ENCODE measurements at regions not wholly inside any gene's neighbourhood (a gene's known extent, or its start where the extent isn't known, plus 50 kb on each side); places are given as distances from the start of the nearest gene placed in this dataset.
"Not testable (repeated sequence)": the region's sequence is repeated elsewhere in the genome, so short reads cannot be mapped to it uniquely, and the experiment has no call there.

DNA sequence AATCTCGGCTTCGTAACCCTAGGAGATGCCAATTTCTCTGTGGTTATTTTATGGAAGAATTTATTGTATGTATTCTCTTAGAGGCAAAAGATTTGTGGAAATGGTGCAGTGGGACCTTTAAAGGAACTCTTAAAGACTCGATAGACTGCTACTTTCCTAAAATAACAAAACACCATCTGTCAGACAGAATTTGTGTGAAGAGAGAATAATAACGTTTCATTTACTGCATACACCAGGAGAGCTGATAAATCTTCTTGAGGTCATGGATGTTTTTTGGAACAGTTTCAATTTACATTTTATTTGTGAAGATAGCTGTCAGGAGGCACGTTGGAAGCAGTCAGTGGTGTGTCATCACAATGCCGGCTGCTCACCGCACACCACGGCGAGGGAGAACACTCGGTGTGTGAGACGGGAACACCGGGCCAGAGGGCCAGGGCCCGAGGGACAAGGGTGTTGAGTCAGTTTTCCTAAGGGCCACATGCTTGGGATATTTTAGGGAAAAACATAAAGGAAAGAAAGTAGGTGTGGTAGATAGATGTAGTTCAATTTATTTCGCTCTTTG lies 1681.0 kb upstream of the DDX18 start:
- DNase-seq (ENCODE audit: low read depth, low spot score): no peak

DNA sequence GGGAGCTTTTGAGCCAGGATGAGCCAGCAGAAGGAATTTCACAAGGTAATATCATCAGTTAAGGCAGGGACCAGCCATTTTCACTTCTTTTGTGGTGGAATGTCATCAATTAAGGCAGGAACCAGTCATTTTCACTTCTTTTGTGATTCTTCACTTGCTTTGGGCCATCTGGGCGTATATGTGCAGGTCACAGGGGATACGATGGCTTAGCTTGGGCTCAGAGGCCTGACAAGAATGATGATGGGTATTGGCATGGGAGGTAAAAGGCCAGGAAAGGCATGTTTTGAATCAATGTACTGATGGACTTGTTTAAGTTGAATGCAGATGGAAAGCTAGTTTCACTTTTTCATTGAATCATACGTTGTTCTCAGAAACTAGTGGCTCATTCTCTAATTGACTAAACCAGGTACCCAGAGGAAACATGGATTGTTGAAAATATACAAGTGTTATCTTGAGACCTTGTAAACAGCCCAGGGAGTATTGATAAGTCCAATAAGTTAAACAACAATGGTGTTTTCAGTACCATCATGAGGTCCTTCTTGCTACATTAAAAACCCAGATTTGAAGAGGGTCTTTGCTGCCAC lies 1672.5 kb upstream of the DDX18 start:
- DNase-seq (ENCODE audit: low read depth, low spot score): no peak

DNA sequence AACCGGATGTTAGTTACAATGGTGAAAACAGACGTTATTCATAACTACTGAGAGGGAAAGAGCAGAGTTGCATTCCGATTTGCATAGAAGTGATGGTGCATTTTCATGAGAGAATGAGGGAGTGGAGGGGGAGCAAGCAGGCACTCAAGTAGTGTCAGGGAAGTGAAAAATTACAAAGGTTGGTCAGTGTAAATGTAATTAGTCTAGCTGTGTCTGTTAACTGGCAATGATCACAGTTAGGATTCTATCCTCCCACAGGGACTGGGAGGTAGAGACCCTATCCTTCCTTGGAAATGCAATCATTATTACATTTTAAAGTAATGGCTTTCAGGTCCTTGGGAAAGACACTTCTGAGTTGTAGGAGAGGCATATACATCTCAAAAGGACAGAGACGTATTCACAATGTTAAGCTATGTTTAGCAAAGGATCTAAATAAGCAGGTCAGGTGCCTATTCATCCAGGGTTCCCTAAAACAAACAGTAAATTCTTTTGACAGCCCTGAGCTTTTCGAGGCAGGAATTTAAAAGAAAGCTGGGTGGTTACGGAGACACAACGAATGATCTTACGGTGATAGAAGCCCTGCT lies 1671.8 kb upstream of the DDX18 start:
- DNase-seq (ENCODE audit: low read depth, low spot score): no peak

DNA sequence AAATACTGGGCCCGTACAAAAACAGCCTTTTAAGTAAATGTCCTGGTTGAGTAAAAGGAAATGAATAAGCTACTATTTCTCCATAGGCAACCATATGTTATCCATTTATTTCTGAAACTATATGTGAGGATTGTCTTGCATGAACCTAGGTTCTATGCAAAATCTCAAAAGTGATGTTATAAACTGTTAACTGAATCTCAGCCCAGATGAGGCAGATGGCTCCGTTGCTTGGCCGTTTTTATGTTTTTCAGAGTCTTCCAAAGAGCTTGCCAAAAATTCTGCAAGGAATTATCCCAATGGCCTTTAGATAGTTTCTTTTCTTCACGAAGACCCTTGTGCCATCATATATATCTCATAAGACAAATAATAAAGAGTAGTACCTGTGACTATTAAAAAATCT lies 1669.5 kb upstream of the DDX18 start:
- DNase-seq (ENCODE audit: low read depth, low spot score): no peak

DNA sequence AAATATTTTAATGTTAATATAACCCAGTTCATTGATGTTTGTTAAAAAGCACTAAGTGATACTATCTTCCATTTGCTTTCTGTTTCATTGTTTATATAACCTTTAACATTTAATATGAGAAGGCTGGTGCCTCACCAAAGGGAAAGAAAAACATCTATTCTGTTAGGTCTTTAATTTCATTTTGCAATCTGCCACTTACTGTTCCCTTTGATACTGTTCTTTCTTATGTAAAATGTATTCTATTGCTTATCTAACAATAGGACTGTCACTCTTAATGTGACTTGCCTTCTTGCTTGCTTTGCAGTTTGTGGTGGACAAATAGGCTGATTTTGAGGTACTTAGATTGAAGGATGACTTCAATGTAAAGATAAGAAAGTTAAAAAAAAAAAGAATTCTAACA lies 1666.1 kb upstream of the DDX18 start:
- no peak for DNase-seq (ENCODE audit: low read depth, low spot score)

DNA sequence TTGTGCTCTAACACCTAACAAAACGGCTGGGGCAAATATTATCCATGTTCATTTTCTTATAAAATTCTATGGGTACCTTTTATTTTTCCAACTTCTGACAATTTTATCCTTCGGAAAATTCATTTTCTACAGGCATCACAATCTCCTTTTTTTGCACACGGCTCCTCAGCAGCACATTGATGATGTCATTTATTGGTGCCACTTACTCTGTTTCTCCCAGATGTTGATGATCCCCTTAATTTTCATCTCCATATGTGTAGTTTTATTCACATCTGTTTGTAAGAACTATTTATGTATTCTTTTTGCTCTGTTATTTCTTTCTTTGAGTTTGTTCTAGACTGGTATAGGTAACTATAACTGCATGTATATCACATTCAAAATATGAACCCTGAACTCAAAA lies 1660.8 kb upstream of the DDX18 start:
- no peak for DNase-seq (ENCODE audit: low read depth, low spot score)

DNA sequence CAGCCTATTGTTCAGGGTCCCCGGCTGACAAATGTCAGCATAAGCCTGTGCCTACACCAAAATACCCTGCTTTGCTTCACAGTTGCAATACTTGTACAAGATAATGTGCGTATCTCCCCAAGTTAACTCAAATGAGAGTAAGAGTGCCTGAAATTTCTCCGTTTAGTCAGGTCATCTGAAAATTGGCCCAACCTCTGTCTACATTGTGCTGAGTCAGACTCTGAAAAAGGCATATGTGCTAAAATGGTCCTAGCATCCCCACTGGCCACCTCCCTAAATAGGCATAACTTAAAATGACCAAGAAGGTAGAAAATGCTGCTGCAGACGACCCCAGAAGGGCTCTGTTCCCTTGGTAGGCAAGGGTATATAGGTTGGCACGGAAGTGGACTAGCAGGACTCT lies 1653.8 kb upstream of the DDX18 start:
- DNase-seq (ENCODE audit: low read depth, low spot score): no peak

DNA sequence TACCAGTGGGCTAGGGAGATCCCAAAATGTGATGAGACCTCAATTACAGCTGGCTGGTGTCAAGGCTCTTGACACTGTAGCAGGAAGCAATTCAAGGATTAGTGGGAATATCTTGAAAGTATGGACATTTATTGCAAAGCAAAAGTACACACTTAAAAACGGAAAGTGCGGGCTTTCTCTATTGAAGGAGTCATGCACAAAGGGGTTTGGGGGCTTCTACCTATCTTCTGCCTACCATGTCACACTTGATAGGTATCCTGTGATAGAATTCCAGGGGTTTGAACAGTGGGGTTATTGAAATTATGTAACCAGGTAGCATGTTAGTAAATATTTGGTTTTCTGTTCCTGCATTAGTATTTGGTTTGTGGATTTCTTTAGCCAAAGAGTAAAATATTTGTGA lies 1652.1 kb upstream of the DDX18 start:
- no peak for DNase-seq (ENCODE audit: low read depth, low spot score)

DNA sequence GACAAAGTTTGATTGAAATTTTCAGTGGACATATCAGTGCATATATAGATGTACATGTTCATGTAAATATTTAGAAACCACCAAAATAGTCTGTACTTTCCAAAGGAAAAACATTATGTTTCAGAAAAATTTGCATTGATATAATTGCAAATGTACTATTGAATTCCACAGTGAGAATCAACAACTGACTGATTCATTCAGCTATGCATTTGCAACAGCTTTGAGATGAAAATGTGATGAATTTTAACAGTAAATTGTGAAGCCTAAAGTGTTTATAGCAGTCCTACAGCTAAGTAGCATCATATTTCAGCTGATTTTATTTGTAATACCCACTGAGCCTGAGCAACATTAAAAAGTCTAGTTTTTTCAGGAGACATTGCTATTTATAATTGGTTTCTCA lies 1647.4 kb upstream of the DDX18 start:
- DNase-seq (ENCODE audit: low read depth, low spot score): no peak

DNA sequence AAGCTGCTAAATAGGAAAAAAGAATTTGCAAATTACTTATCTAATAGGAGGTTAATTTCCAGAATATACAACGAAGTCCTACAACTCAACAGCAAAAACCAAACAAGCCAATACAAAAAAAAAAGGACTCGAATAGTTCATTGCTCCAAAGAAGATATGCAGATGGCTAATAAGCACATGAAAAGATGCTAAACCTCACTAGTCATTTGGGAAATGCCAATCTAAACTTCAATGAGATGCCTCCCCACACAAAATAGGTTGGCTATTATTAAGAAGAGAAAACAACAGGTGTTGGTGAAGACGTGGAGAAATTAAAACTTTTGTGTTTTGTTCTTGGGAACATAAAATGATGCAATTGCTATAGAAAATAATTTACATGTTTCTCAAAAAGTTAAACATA lies 1634.4 kb upstream of the DDX18 start:
- no peak for DNase-seq (ENCODE audit: low read depth, low spot score)

DNA sequence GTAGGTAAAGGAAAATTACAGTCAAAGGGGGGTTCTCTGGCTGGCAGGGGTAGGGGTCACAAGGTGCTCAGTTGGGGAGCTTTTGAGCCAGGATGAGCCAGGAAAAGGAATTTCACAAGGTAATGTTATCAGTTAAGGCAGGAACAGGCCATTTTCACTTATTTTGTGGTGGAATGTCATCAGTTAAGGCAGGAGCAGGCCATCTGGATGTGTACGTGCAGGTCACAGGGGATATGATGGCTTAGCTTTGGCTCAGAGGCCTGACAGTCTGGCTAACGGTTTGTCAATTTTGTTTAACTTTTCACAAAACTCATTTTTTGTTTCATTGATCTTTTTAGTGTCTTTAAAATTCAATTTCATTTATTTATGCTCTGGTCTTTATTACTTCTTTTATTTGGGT lies 1623.8 kb upstream of the DDX18 start:
- not testable (repeated sequence) for DNase-seq (ENCODE audit: low read depth, low spot score)

DNA sequence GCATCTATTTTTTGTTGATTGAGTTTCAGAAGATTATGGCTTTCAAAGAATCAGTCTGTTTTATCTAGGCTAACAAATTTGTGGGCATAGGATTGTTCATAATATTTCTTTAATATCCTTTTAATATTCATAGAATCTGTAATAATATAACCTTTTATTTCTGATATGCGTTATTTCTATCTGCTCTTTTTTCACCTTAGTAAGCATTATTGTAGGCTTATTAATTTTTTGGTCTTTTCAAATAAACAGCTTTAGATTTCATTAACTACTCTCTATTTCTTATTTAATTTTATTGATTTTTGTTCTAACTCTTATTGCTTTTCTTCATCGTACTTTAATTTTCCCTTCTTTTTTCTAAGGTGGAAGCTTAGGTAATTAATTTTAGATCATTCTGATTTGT lies 1614.4 kb upstream of the DDX18 start:
- no peak for DNase-seq (ENCODE audit: low read depth, low spot score)

DNA sequence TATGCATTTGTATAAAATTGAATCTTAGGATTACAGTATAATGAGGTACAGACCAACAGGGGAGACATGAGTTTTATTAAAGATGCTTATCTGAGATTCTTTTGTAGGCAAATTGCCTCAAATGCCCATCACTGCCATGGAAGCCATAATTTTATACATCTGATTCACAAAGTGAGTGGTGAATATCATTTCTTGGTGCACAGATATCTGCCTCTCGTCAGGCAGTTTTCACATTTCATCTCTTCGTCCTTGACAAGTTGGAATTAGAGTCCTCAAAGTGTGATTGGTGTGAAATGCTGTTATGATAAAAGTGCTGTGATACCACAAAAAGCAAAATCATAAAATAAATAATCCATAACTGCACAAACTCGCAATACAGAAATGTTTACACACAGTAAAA lies 1602.8 kb upstream of the DDX18 start:
- no peak for DNase-seq (ENCODE audit: low read depth, low spot score)

DNA sequence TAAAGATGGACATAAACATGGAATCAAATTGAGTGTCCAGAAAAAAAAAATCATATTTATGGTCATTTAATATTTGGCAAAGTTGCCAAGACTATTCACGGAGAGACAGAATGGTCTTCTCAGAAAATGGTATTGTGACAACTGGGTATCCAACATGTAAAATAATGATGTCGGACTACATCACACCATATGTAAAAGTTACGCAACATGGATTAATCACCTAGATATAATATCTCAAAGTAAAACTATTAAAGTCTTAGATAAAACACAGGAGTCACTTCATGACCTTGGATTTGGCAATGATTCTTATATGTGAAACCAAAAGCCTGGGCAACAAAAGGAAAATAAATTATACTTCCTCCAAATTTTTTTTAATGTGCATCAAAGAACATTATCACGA lies 1591.7 kb upstream of the DDX18 start:
- DNase-seq (ENCODE audit: low read depth, low spot score): no peak

DNA sequence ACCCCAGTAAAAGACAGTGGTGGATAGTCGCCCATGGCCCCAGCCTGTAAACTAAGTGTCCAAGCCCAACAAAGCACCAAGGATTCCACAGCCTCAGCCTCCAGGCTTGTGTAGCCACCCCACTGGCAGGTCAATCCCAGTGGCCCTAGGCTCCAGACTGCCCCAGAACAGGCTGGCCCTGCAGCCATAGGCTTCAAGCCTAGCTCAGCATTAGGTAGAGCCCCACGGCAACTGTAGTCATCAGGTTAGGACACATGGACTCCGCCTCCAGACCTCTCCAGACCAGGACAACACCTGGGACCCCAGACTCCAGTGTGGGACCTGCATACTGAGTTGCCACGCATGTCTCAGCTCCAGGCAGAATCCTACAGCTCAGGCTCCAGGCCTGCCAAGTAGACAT lies 1590.6 kb upstream of the DDX18 start:
- DNase-seq (ENCODE audit: low read depth, low spot score): no peak

DNA sequence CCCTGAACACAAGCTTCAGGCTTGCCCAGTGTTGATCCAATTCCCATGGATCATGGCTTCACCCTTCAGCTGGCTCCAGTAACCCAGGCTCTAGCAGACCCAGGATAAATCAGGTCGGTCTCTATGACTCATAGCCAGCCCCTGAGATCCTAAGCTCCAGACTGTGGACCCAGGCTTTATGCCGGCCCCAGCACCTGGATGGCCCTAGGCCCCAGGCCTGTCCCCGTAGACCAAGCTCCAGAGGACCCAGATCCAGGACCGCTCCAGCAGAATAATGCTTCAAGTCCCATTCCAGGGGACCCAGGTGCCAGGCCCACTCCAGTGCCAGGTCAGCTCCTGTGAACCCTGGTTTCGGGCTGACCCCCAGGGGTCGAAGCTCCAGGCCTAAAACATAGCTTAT lies 1589.9 kb upstream of the DDX18 start:
- no peak for DNase-seq (ENCODE audit: low read depth, low spot score)

DNA sequence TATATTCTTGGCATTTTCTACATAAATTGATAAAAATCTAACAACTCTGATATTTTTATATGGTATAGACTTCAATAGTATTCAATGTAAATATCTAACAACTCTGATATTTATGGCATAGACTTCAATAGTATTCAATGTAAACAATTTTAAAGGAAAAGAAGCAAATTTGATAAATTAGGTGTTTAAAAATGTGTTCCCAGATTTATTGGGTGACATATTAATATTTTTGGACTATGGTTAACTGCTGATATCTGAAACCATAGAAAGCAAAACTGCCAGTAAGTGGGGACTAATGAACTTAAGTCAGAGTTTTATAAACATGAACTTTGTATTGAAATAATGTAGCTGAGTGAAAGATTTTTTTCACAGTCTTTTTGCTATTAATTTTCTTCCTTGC lies 1576.0 kb upstream of the DDX18 start:
- DNase-seq (ENCODE audit: low read depth, low spot score): no peak

DNA sequence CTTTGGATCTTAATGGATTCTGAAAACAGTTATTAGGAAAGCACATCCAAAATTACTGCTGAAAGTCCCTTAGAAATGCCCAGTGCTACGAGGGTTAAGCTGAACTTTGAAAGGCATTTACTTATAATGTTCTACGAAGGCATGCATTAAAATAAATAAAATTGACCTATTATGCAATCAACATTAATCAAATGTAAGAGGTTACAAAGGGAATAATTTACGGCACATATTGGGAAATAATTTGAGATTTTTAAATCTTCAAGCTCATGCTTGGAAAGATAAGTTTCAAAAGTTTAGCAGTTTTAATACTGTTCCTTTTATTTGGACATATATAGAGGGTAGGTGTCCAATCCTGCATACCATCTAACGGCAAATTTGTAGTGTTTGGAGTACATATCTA lies 1564.1 kb upstream of the DDX18 start:
- no peak for DNase-seq (ENCODE audit: low read depth, low spot score)

DNA sequence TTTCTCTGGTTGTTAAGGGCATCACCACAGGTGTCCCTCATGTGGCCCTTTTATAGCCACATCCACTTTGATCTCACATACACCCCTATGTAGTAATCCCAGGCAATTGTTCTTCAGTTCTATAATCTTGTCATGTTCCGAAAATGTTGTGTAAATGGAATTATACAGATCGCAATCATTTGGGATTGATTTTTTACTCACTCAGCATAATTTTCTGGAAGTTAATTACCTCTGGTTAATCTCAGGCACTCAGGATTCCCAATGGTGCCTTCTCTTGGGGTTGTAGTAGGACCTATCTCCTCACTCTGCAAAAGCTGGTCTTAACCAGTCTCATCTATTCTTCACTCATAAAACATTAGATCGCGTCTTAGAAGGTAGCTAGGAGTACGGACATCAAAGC lies 1549.6 kb upstream of the DDX18 start:
- DNase-seq (ENCODE audit: low read depth, low spot score): no peak

DNA sequence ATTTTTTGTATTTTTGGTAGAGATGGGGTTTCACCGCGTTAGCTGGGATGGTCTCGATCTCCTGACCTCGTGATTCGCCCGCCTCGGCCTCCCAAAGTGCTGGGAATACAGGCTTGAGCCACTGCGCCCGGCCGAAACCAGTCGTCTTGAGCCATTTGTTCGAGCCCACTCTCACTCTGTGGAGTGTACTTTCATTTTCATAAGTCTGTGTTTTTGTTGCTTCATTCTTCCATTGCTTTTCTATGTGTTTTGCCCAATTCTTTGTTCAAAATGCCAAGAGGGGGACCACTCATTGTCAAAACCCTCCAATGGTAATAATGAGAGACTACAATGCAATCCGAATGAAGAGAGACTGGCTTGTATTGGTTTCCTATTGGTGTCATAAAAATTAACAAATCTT lies 1545.5 kb upstream of the DDX18 start:
- no peak for DNase-seq (ENCODE audit: low read depth, low spot score)

DNA sequence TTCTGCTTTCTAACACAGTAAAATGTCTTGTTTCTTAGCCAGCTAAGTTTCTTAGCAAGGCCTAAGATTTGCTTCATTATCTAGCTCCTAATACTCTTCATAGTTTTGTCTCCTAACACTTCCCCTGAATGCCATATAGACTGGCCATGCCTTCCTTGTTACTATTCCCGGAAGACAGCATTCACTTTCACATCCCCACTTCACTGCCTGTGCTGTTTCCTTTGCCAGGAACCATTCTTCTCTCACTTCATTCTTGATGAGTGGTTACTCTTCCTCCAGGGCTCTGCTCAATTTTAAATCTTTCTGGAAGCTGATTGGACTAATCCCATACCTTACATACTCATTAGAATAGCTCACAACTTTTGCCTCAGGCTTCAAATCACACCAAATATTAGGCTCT lies 1510.2 kb upstream of the DDX18 start:
- DNase-seq (ENCODE audit: low read depth, low spot score): no peak

DNA sequence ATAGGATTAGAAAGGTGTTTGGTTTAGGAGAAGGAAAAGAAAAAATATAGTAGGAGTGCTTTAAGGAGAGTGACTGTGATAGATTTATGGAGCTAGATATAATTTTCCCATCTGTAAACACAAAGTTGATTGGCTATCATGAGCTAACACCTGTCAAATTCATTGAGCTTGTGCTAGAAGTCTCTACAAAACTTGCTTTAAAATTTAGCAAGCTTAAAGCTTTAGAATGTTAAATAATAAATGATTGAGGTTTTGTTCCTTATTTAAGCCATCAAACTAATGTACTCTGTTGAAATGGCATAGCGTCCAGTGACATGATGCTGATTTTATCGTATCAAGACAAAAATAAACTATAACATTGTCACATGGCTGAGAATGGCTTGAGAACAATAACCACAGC lies 1497.4 kb upstream of the DDX18 start:
- DNase-seq (ENCODE audit: low read depth, low spot score): no peak

DNA sequence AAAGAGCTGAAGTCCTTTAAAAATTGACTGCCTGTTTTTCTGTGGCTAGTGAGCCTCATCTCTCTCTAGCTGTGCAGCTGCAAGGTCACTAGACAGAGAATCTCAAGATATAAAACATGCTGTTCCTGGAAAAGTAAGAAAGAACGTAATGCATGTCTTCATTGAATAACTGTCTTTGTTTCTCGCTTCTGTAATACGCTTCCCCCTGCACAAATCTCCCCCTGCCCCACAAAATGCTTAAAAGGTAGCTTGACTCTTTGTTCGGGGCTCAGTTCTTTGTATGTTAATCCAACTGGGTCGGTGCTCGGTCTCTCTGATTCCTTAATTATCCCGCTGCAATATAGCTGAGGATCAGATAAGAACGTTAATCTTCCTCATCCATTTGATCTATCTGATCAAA lies 1495.9 kb upstream of the DDX18 start:
- not testable (repeated sequence) for DNase-seq (ENCODE audit: low read depth, low spot score)

DNA sequence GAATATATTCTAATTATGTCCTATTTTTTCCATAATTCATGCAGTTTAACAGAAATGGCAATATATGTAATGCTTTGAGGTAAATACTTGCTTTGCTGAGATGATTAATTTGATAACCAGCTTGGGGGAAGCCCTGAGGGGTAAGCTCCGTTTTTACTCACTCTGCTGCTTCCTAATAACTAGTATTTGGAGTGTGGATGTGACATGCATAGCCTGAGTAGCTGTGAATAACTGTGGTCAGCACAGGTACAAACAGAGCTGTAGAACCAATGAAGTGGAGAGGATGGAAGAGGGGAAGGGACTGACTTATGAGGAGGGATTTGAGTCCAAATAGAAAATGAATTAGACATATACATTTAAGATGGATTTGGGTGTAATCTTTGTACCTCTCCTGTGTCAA lies 1495.5 kb upstream of the DDX18 start:
- no peak for DNase-seq (ENCODE audit: low read depth, low spot score)

All from astrocyte of the hippocampus (primary cell).